Panc1 (cell line): ENCODE measurements at regions not wholly inside any gene's neighbourhood (a gene's known extent, or its start where the extent isn't known, plus 50 kb on each side); places are given as distances from the start of the nearest gene placed in this dataset.

ENCODE experiments used
- POLR2AphosphoS5 ChIP-seq: IDR thresholded peaks from 2 replicates; pipeline ENCODE4 v1.6.1; 2012; ENCODE audit warnings: mild to moderate bottlenecking, low read depth, low read length, moderate library complexity
- TCF7L2 ChIP-seq: IDR thresholded peaks from 2 replicates; pipeline ENCODE4 v1.6.1; 2011; ENCODE audit warnings: mild to moderate bottlenecking, low read depth, low read length, inconsistent platforms
- TF ChIP-seq, protein P1 (sequence below): fragments of 450-650 bp; IDR thresholded peaks from 2 replicates; pipeline ENCODE4 v1.5.1; 2017; ENCODE audit warnings: mild to moderate bottlenecking

DNA sequence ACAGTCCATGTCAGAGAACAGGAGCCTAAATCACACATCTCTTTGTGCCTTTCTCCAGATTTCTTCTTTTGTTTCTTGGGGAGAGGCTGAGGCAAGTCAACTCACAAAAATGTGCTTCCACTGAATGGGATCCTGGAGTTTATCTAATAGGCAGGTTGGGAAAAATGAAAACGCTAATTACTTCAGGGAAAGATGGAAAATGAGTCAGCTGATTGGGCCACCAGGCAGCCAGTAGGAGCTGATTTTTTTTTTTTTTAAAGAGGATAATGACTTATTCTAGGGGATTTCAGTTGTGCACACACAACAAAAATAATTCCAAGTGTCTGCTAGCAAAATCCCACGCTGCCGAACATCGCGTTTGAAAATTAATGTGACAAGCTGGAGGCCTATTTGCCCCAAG, 412.8 kb upstream of the ZMIZ1 start:
- TF ChIP-seq, protein P1, sequence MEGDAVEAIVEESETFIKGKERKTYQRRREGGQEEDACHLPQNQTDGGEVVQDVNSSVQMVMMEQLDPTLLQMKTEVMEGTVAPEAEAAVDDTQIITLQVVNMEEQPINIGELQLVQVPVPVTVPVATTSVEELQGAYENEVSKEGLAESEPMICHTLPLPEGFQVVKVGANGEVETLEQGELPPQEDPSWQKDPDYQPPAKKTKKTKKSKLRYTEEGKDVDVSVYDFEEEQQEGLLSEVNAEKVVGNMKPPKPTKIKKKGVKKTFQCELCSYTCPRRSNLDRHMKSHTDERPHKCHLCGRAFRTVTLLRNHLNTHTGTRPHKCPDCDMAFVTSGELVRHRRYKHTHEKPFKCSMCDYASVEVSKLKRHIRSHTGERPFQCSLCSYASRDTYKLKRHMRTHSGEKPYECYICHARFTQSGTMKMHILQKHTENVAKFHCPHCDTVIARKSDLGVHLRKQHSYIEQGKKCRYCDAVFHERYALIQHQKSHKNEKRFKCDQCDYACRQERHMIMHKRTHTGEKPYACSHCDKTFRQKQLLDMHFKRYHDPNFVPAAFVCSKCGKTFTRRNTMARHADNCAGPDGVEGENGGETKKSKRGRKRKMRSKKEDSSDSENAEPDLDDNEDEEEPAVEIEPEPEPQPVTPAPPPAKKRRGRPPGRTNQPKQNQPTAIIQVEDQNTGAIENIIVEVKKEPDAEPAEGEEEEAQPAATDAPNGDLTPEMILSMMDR: no peak
- TF ChIP-seq POLR2AphosphoS5: no peak
- no peak for TF ChIP-seq TCF7L2
